ENCODE measurements at regions not wholly inside any gene's neighbourhood (a gene's known extent, or its start where the extent isn't known, plus 50 kb on each side); places are given as distances from the start of the nearest gene placed in this dataset.

GRCh38 chr15:91578511-91578910 lies 275.0 kb upstream of the SLCO3A1 start:
- no peaks in the 10 kb centered on the region for H3K79me2 ChIP-seq (ENCODE audit: control insufficient read depth, insufficient read depth, low read length)
- H3K4me1 ChIP-seq (ENCODE audit: control insufficient read depth, extremely low read depth, insufficient read depth, low read length), result no peaks in the 10 kb centered on the region
- no peaks in the 10 kb centered on the region for H3K9me1 ChIP-seq (ENCODE audit: control insufficient read depth, extremely low read depth, insufficient read depth, low read length)
- no peaks in the 10 kb centered on the region for H3K27me3 ChIP-seq (ENCODE audit: control insufficient read depth, extremely low read depth, insufficient read depth, low read length)
- H3K4me2 ChIP-seq (ENCODE audit: control insufficient read depth, extremely low read depth, insufficient read depth, low read depth, low read length), result no peak overlapping the region
- no peak overlapping the region for H3K9ac ChIP-seq (ENCODE audit: control insufficient read depth, extremely low read depth, insufficient read depth, low read length)
- no peaks in the 10 kb centered on the region for H4K20me1 ChIP-seq (ENCODE audit: control insufficient read depth, extremely low read depth, insufficient read depth, low read length)
- H3K36me3 ChIP-seq (ENCODE audit: control insufficient read depth in 2 of 2, extremely low read depth in 1 of 2, insufficient read depth in 2 of 2, low read length in 2 of 2), result no peaks in the 10 kb centered on the region
- H3K9me3 ChIP-seq (ENCODE audit: control insufficient read depth, low read depth, low read length), result no peaks in the 10 kb centered on the region
- dilution Hi-C loops (cut with MboI; ENCODE audit: extremely low pct_ligation_motif_present, low sequenced_read_pairs), result no loop called here
- H3K27ac ChIP-seq (ENCODE audit: control insufficient read depth, insufficient read depth, low read length), result no peak overlapping the region
- H2AFZ ChIP-seq (ENCODE audit: control insufficient read depth, low read length), result no peak overlapping the region
- no peak overlapping the region for H3K4me3 ChIP-seq (ENCODE audit: control insufficient read depth in 2 of 3, extremely low read depth in 1 of 3, insufficient read depth in 2 of 3, low read depth in 1 of 3, low read length in 3 of 3)
- no peak for FAIRE-seq
- TF ChIP-seq CTCF (optimal IDR thresholded peaks at IDR 0.05 in 1 of 3, IDR thresholded peaks at IDR 0.05 in 1 of 3, conservative IDR thresholded peaks at IDR 0.05 in 1 of 3; ENCODE audit: extremely low read depth in 1 of 3, insufficient read depth in 2 of 3, low read length in 3 of 3) (no peak), EZH2 (IDR thresholded peaks at IDR 0.05; ENCODE audit: low read length) (no peak)
- DNase-seq (ENCODE audit: low read depth, low spot score), result no peak

- no peaks in the 10 kb centered on the region for H4K20me1 ChIP-seq (ENCODE audit: control insufficient read depth, extremely low read depth, insufficient read depth, low read length)
- dilution Hi-C loops (cut with MboI; ENCODE audit: extremely low pct_ligation_motif_present, low sequenced_read_pairs), result no loop called here
- no peaks in the 10 kb centered on the region for H3K9me3 ChIP-seq (ENCODE audit: control insufficient read depth, low read depth, low read length)
- no peaks in the 10 kb centered on the region for H3K36me3 ChIP-seq (ENCODE audit: control insufficient read depth in 2 of 2, extremely low read depth in 1 of 2, insufficient read depth in 2 of 2, low read length in 2 of 2)
- no peak for DNase-seq (ENCODE audit: low read depth, low spot score)
- no peak overlapping the region for H3K4me3 ChIP-seq (ENCODE audit: control insufficient read depth in 2 of 3, extremely low read depth in 1 of 3, insufficient read depth in 2 of 3, low read depth in 1 of 3, low read length in 3 of 3)
- H3K4me1 ChIP-seq (ENCODE audit: control insufficient read depth, extremely low read depth, insufficient read depth, low read length), result no peaks in the 10 kb centered on the region
- no peak overlapping the region for H3K27ac ChIP-seq (ENCODE audit: control insufficient read depth, insufficient read depth, low read length)
- no peak overlapping the region for H2AFZ ChIP-seq (ENCODE audit: control insufficient read depth, low read length)
- no peaks in the 10 kb centered on the region for H3K9me1 ChIP-seq (ENCODE audit: control insufficient read depth, extremely low read depth, insufficient read depth, low read length)
- TF ChIP-seq CTCF (optimal IDR thresholded peaks at IDR 0.05 in 1 of 3, IDR thresholded peaks at IDR 0.05 in 1 of 3, conservative IDR thresholded peaks at IDR 0.05 in 1 of 3; ENCODE audit: extremely low read depth in 1 of 3, insufficient read depth in 2 of 3, low read length in 3 of 3) (no peak), EZH2 (IDR thresholded peaks at IDR 0.05; ENCODE audit: low read length) (no peak)
- H3K27me3 ChIP-seq (ENCODE audit: control insufficient read depth, extremely low read depth, insufficient read depth, low read length), result no peaks in the 10 kb centered on the region
- no peak for FAIRE-seq
- H3K4me2 ChIP-seq (ENCODE audit: control insufficient read depth, extremely low read depth, insufficient read depth, low read depth, low read length), result no peak overlapping the region
- H3K9ac ChIP-seq (ENCODE audit: control insufficient read depth, extremely low read depth, insufficient read depth, low read length), result no peak overlapping the region
- H3K79me2 ChIP-seq (ENCODE audit: control insufficient read depth, insufficient read depth, low read length), result no peaks in the 10 kb centered on the region
These were observed 268.6 kb upstream of the SLCO3A1 start for GRCh38 chr15:91584895-91585294.

All from keratinocyte (primary cell).